ENCODE measurements at regions not wholly inside any gene's neighbourhood (a gene's known extent, or its start where the extent isn't known, plus 50 kb on each side); places are given as distances from the start of the nearest gene placed in this dataset.
"Not testable (repeated sequence)": the region's sequence is repeated elsewhere in the genome, so short reads cannot be mapped to it uniquely, and the experiment has no call there.

DNA sequence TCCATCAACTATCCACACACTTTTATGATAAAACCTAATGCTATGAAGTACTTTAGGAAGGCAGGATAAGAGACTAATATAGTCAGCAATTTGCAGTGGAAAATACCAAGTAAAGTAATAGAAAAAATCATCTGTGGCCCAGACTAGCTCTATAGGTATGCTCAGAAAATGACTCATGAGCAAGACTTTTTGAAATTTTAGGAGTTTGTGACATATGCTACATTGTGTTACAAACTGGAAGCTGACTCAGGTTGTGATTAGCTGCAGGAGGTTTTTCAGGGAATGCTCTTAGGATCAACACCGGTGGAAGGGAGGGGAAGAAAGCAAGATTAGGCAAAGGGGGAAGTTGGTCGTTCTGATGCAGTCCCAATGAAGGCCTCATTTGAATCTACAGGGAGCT lies 56.1 kb downstream of the FEZF1 start:
- no peak for DNase-seq

- not testable (repeated sequence) for DNase-seq
These were observed 65.8 kb downstream of the FEZF1 start for GRCh38 chr7:122238729-122239128.

DNA sequence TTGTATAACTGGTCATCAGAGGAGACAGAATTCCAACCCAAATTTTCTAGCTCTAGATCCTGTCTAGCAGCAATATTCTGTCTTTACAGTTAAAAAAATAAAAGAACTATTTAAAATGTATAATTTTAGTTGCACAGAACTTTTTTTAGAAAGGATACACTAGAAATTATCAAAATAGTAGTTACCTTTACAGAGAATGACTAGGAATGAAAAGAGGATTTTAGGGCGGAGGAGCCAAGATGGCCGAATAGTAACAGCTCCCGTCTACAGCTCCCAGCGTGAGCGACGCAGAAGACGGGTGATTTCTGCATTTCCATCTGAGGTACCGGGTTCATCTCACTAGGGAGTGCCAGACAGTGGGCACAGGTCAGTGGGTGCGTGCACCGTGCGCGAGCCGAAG lies 66.3 kb downstream of the FEZF1 start:
- DNase-seq = not testable (repeated sequence)

- no peak for DNase-seq
These were observed 78.7 kb downstream of the FEZF1 start for GRCh38 chr7:122225874-122226273.

DNA sequence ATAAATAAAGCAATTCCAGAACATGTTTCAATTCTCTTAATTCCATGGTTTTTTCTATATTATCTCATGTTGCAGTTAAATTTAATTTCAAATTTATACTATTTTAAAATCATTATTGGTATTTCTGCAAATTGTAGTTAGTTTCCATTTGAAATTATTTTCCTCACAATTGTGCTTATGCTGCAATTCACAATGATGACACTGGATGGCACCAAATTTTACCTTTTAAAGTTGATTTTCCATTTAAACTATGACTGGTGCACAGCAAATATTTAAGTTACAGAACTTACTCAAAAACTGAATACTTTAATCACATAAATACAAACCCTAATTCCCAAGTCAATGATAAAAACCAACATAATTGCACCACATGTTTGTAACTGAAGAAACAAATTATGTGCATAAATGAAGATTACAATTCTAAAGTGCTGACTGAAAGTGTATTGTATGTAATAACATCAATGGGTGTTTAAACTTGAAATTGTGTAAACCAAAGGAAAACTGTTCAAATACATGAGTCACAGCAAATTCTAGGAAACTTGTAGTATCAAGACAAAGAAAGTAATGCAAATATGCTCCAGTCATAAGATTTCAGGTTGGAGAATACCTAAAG lies 75.3 kb upstream of the AASS start:
- DNase-seq = peak; percentile 26

GRCh38 chr7:122217125-122217524 lies 73.1 kb upstream of the AASS start:
- DNase-seq = no peak

DNA sequence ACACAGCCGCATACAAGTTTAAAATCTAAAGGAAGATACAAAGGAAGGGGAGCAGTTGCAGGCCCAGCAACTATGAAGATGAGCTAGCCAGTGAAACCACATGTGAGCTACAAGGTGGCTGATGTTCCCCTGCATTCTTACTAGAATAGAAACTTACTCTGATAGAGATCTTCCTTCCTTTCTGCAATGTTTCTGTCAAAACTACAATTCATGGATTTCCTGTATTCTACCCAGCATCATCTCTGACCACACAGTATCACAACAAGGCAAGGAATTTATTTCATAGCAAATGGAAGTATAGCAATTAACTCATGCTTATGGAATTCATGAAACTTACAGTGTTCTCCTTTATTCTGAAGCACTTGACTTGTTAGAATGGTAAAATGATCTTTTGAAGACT lies 68.7 kb upstream of the AASS start:
- DNase-seq = no peak

DNA sequence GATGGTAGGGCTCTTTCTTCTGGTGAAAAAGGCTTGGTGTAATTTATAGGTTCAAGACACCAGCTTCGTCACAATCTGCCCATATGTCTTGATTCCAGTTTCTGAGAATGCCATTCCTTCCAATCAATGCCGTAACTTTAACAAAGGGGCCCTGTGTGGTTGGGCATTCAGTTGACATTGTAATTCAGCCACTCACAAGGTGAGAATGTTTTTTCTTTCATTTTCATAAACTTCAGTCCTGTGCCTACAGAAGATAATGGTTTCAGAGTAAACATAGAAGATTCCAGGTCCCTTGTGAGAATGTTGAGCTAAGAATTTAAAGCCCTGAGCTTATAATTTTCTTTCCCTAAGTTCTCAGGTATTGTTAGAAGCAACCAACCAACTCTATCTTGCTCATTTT lies 67.3 kb upstream of the AASS start:
- no peak for DNase-seq

DNA sequence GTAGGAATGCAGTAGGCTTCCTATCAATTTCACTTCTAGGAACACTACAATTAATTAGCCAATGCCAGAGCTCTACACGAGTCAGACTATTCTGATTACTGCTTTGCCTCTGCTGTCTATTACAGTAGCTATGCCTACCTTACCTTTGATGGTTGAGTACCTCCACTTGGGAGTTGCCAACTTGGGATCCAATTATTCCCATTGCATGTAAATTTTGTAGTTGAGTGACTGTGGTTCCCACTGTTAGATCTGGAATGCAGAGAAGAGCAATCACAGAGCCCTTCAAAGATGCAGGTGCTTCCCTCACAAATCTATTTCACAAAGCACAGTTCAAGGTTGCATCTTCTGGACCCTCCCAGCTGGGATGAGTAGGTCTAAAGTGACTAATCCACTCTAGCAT lies 62.9 kb upstream of the AASS start:
- DNase-seq = no peak

DNA sequence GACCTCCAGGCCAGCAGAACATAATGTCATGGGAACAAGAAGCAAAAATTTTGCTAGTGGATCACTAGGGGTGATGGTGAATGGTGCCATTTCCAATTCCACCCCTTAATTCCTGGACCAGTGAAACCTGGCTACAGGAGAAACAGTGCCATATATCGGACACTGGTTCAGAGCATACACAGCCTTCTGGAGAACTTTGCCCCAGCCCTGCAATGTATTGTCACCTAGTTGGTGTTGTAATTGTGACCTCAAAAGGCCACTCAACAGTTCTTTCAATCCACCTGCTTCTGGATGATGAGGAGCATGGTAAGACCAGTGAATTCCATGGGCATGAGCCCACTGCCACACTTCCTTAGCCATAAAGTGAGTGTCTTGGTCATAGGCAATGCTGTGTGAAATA lies 59.8 kb upstream of the AASS start:
- no peak for DNase-seq

GRCh38 chr7:122200888-122201287 lies 56.8 kb upstream of the AASS start:
- no peak for DNase-seq

DNA sequence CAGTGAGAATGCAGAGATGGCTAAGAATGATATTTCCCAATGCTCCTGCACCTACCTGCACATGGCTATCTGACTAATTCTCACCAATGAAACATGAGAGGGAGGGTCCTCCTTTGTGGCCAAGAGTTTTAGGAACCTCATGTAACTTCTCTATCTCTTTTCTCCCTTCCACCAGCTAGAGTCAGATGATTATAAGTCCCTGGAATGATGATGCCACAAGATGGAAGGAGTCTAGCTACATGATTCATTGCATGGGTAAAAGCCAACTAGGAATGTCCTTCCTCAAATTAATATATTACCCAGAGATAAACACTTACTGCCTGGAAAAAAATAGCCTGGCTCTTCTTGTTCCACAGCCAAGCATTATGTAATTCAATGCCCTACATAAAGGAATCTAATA lies 55.1 kb upstream of the AASS start:
- DNase-seq = no peak

DNA sequence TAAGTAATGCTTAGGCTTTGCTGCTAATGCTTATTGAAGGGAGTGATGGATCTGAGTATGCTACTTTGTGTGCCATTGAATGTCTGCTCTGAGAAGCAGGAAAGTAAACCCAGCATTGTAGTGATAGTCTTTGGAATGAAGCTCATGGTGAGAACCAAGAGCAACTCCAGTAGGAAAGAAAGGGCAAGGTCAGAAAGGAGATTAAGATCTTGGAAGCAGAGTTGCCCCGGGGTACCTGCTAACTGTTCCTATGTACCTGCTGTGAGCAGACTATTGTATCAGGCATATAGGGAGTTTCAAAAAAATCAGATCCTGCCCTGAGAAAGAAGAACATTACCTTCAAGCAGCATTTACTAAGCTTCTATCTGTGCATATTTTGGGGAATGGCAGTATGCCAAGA lies 54.5 kb upstream of the AASS start:
- no peak for DNase-seq

All from NCI-H1417 treated with DMSO at 0.1 percent for 48 hours (cell line).